ENCODE measurements at regions not wholly inside any gene's neighbourhood (a gene's known extent, or its start where the extent isn't known, plus 50 kb on each side); places are given as distances from the start of the nearest gene placed in this dataset.

- no peak overlapping the region for H3K27ac ChIP-seq (replicated peaks)
- no peaks in the 10 kb centered on the region for H3K27me3 ChIP-seq (ENCODE audit: insufficient read depth, poor library complexity, severe bottlenecking)
- TF ChIP-seq GABPA (IDR thresholded peaks at IDR 0.05; ENCODE audit: low read depth) = no peak
- no peak for TF ChIP-seq CTCF (IDR thresholded peaks at IDR 0.05; ENCODE audit: insufficient read depth, low read length)
- no peak for TF ChIP-seq POLR2AphosphoS5 (IDR thresholded peaks at IDR 0.05; ENCODE audit: low read depth)
- TF ChIP-seq REST (IDR thresholded peaks at IDR 0.05; ENCODE audit: insufficient replicate concordance, low read depth) = no peak
- no peak for TF ChIP-seq SPI1 (IDR thresholded peaks at IDR 0.05; ENCODE audit: borderline replicate concordance, low read depth)
- H3K4me3 ChIP-seq (replicated peaks; ENCODE audit: insufficient read depth, low read length) = no peak overlapping the region
- DNase-seq (ENCODE audit: low read depth in 1 of 2, low spot score in 1 of 2) = no peak
These were observed 602.3 kb upstream of the SUCLG2 start for GRCh38 chr3:68256635-68257223.

DNA sequence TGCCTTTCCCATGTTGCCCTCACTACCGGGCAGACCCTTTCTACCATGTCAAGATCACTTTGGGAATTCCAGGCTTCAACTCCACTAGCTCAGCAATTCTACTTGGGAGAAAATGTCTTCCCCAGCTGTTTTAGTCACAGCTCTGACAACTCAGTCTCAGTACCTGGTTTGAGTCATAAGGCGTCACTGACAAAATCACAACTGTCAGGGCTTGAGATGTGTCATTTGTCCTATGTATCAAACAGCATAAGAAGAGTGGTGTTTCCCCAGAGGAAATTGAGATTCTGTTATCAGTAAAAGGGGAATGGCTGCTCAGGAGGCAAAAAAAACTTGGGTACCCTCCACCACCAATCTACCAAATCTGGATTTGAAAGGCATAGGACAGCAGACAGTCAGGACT lies 594.9 kb upstream of the SUCLG2 start:
- Histone ChIP-seq H3K4me3 (replicated peaks; ENCODE audit: insufficient read depth, low read length) (no peak overlapping the region), H3K27ac (replicated peaks) (no peak overlapping the region), H3K27me3 (ENCODE audit: insufficient read depth, poor library complexity, severe bottlenecking) (no peaks in the 10 kb centered on the region)
- DNase-seq (ENCODE audit: low read depth in 1 of 2, low spot score in 1 of 2) = no peak
- TF ChIP-seq REST (IDR thresholded peaks at IDR 0.05; ENCODE audit: insufficient replicate concordance, low read depth) (no peak), GABPA (IDR thresholded peaks at IDR 0.05; ENCODE audit: low read depth) (no peak), CTCF (IDR thresholded peaks at IDR 0.05; ENCODE audit: insufficient read depth, low read length) (no peak), POLR2AphosphoS5 (IDR thresholded peaks at IDR 0.05; ENCODE audit: low read depth) (no peak)

- peaks cover 2% of the 10 kb centered on the region for H3K27me3 ChIP-seq (ENCODE audit: insufficient read depth, poor library complexity, severe bottlenecking)
- DNase-seq (ENCODE audit: low read depth in 1 of 2, low spot score in 1 of 2) = no peak
- no peak overlapping the region for H3K4me3 ChIP-seq (replicated peaks; ENCODE audit: insufficient read depth, low read length)
- no peak overlapping the region for H3K27ac ChIP-seq (replicated peaks)
- TF ChIP-seq REST (IDR thresholded peaks at IDR 0.05; ENCODE audit: insufficient replicate concordance, low read depth) (no peak), GABPA (IDR thresholded peaks at IDR 0.05; ENCODE audit: low read depth) (no peak), SPI1 (IDR thresholded peaks at IDR 0.05; ENCODE audit: borderline replicate concordance, low read depth) (no peak), POLR2AphosphoS5 (IDR thresholded peaks at IDR 0.05; ENCODE audit: low read depth) (no peak), CTCF (IDR thresholded peaks at IDR 0.05; ENCODE audit: insufficient read depth, low read length) (no peak)
These were observed 588.2 kb upstream of the SUCLG2 start for GRCh38 chr3:68242606-68243005.
